Coronary artery (tissue), 2 donors: ENCODE measurements at regions not wholly inside any gene's neighbourhood (a gene's known extent, or its start where the extent isn't known, plus 50 kb on each side); places are given as distances from the start of the nearest gene placed in this dataset.

Experiments used
- DNase-seq: peaks from one replicate; pipeline ENCODE4 v3.0.0-alpha.2; 2017; ENCODE audit warnings: low spot score
- H3K27ac ChIP-seq, 2 donors: fragments of 200-600 bp; sonication (generic); one replicate each; pipeline ENCODE4 v1.5.1; 2016 to 2019
- H3K4me3 ChIP-seq: fragments of 200-600 bp; sonication (generic); 2 replicates; pipeline ENCODE4 v1.5.1; 2016; ENCODE audit warnings: mild to moderate bottlenecking, moderate library complexity
- TF ChIP-seq, protein P1 (sequence below): fragments of 200-600 bp; sonication (generic); IDR thresholded peaks from one replicate; pipeline ENCODE4 v1.5.1; 2019; ENCODE audit warnings: antibody characterized with exemption

DNA sequence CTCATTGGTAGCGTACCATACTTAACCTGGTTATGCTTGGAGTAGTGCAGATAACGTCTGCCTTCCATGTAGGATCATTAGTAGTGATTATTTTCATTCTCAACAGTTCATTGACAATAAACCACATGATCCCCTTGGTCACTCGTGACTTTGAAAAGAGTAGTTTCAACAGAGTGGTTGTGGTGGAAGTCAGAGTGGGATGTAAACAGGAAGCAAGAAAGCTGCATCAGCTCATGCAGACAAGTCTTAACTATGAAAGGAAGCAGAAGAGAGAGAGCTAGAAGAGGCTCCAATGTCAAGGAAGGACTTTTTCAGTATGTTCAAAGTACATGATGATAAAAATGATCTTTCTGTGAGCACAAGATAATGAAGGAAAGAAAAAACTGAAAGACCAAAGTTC, 287.4 kb downstream of the MBD2 start:
- no peak for DNase-seq
- no peak overlapping the region for H3K4me3 ChIP-seq
- TF ChIP-seq, protein P1, sequence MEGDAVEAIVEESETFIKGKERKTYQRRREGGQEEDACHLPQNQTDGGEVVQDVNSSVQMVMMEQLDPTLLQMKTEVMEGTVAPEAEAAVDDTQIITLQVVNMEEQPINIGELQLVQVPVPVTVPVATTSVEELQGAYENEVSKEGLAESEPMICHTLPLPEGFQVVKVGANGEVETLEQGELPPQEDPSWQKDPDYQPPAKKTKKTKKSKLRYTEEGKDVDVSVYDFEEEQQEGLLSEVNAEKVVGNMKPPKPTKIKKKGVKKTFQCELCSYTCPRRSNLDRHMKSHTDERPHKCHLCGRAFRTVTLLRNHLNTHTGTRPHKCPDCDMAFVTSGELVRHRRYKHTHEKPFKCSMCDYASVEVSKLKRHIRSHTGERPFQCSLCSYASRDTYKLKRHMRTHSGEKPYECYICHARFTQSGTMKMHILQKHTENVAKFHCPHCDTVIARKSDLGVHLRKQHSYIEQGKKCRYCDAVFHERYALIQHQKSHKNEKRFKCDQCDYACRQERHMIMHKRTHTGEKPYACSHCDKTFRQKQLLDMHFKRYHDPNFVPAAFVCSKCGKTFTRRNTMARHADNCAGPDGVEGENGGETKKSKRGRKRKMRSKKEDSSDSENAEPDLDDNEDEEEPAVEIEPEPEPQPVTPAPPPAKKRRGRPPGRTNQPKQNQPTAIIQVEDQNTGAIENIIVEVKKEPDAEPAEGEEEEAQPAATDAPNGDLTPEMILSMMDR, result no peak
- no peak overlapping the region for H3K27ac ChIP-seq

DNA sequence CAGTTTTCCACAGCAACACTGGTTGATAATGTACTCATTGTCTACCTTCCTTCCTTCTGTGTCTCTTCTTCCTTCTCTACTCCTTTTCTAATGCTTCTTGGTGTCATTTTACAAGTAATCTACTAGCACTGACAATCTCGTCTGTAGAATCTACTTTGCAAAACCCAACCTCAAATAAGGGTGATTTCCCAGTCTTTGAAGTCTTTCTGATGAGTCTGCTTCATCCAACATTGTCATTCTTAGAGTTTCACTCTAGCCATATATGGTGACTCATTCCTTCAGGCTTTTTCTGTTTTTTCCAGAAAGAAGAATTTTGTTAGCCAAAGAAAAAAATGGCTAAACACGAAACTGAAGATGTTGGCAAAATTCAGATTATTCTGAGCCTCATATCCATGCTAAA, 288.7 kb downstream of the MBD2 start:
- TF ChIP-seq, protein P1, result no peak

DNA sequence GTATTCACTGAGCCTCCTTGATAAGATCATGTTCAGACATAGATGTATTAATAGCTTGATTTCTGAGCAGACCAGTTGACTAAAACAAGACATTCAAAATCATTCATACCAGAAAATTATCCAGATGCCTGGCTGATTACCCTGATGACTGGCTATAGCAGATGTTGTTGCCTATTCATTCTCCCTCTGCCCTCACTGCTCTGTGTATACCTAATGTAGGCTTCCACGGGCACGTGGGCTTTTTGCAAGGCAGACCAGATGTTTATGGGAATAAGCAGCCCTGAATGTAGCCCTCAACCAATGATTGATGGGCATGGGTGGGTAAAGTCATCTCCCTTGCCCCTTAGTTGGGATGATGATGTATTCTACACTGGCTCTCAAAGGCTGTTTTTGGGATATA, 289.1 kb downstream of the MBD2 start:
- no peak overlapping the region for H3K4me3 ChIP-seq
- TF ChIP-seq, protein P1, result no peak
- H3K27ac ChIP-seq, result no peak overlapping the region
- DNase-seq, result no peak

More for the DNA sequence above, 288.7 kb downstream of the MBD2 start:
- H3K27ac ChIP-seq, result no peak overlapping the region
- no peak for DNase-seq
- no peak overlapping the region for H3K4me3 ChIP-seq

DNA sequence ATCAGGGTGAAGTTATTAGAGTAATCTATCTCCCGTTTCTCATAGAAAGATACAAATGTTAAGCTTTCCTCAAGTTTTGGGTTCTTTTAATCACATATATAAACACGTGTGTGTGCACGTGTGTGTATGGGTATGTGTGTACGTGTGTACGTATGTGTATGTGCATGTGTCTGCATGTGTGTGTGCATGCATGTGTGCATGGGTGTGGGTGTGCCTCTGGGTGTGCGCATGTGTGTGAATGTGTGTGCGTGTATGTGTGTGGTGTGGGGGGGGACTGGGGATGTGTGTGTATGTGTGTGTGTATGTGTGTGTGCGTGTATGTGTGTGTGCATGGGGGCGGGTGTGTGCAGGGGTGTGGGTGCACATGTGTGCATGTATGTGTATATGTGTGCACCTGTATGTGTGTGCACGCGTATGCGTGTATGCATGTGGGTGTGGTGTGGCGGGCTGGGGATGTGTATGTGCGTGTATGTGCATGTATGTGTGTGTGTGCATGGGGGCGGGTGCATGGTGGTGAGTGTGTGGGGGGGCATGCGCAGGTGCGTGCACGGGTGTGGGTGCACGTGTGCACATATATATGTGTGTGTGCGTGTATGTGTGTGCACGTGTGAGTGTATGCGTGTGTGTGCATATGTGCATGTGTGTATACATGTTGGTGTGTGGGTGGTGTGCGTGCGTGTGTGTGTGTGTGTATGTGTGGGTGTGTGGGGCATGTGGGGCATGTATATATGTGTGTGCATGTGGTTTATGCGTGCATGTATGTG, 304.0 kb downstream of the MBD2 start:
- DNase-seq, result no peak
- TF ChIP-seq, protein P1, result no peak
- no peak overlapping the region for H3K4me3 ChIP-seq
- no peak overlapping the region for H3K27ac ChIP-seq

DNA sequence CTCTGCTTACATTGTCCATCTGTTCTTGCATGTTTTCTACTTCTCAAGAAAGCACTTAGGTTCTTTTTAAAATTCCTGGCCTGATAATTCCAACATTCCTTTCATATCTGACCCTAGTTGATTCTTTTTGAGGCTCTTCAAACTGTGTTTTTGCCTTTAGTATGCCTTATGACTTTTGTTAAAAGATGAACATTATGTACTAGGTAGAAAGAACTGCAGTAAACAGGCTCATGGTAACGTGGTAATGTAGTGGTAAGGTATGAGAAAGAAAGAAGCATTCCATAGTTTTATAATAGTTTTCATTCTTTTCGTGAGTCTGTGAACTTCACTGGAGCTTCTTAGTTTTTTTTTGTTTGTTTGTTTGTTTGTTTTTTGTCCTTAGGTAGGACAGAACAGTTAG, 306.4 kb downstream of the MBD2 start:
- DNase-seq, result no peak
- Histone ChIP-seq H3K27ac (no peak overlapping the region), H3K4me3 (no peak overlapping the region)
- TF ChIP-seq, protein P1, result no peak

DNA sequence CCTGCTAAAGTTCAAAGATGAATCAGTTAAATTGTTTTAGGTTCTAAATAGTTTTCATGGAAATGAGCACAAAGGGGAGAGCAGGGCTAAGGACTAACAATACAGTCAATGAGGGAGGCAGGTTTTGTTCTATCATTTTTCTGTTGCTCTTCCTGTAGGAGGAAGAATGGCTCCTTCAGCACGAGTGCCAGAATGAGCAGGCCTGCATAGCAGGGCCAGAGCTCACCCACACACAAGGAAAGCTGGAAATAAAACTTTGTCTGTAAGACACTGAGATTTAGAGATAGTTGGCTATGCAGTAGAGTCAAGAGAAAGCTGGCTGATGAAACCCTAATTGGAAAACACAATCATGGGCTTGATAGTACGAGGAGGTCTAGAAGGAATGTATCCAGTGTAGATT, 313.3 kb downstream of the MBD2 start:
- Histone ChIP-seq H3K27ac (no peak overlapping the region), H3K4me3 (no peak overlapping the region)
- DNase-seq, result no peak
- TF ChIP-seq, protein P1, result no peak

DNA sequence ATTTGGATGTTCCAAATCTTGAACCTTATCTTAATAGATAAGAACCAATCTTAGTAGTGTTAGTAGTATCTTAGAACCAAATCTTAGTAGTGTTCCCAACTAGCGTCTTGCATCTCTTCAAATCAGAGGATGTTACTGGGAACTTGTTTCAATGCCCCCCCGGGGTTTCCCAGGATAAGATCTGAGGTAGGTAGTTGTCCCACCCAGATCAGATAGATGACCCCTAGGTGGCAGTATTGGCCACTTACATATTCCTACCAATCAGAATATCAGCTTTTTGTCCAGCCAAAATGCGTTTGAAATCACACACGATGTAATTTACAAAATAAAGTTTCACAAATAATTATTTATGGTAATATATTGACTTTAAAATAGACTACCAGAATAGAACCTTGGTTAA, 314.8 kb downstream of the MBD2 start:
- DNase-seq, result no peak
- TF ChIP-seq, protein P1, result no peak
- no peak overlapping the region for H3K4me3 ChIP-seq
- H3K27ac ChIP-seq, result no peak overlapping the region
